Activated T-cell treated with anti-CD3 and anti-CD28 coated beads, Interleukin-2, amount 50 U/mL, for 72 hours (primary cell): ENCODE measurements at regions not wholly inside any gene's neighbourhood (a gene's known extent, or its start where the extent isn't known, plus 50 kb on each side); places are given as distances from the start of the nearest gene placed in this dataset.
"Not testable (repeated sequence)": the region's sequence is repeated elsewhere in the genome, so short reads cannot be mapped to it uniquely, and the experiment has no call there.

ENCODE experiments used
- ATAC-seq, 2 donors: fragments of 150-1000 bp; cut with Tn5 transposase; replicated peaks in 1 of 2; 2 replicates each; pipeline ENCODE4 v1.10.0; 2021; ENCODE audit warnings: moderate library complexity in 2 of 2, mild to moderate bottlenecking in 1 of 2
- DNase-seq, 2 donors: peaks; one replicate each; pipeline ENCODE4 v3.0.0; 2021 to 2022; ENCODE audit warnings: mixed read lengths in 1 of 2
- H3K27ac Mint-ChIP-seq: one replicate; pipeline ENCODE4 v1.8.0; 2022; ENCODE audit warnings: mild to moderate bottlenecking, moderate library complexity, mixed read lengths
- H3K27me3 Mint-ChIP-seq: one replicate; pipeline ENCODE4 v1.8.0; 2022; ENCODE audit warnings: low read depth, mixed read lengths
- H3K36me3 Mint-ChIP-seq, 2 donors: one replicate each; pipeline ENCODE4 v1.8.0; 2022; ENCODE audit warnings: mixed read lengths in 2 of 2, mild to moderate bottlenecking in 1 of 2; ENCODE audit not compliant: insufficient read depth in 2 of 2
- H3K4me1 Mint-ChIP-seq: one replicate; pipeline ENCODE4 v1.8.0; 2022; ENCODE audit warnings: low read depth, mixed read lengths
- H3K4me3 Mint-ChIP-seq, 2 donors: one replicate each; pipeline ENCODE4 v1.8.0; 2022; ENCODE audit warnings: mild to moderate bottlenecking in 2 of 2, mixed read lengths in 2 of 2, moderate library complexity in 2 of 2
- H3K9me3 Mint-ChIP-seq, 2 donors: one replicate each; pipeline ENCODE4 v1.8.0; 2022; ENCODE audit warnings: mixed read lengths in 2 of 2

GRCh38 chr9:89678396-89679015 lies 73.7 kb downstream of the GADD45G start:
- no peak for ATAC-seq
- no peaks in the 10 kb centered on the region for H3K9me3 Mint-ChIP-seq
- no peaks in the 10 kb centered on the region for H3K36me3 Mint-ChIP-seq
- DNase-seq: no peak
- no peaks in the 10 kb centered on the region for H3K4me1 Mint-ChIP-seq
- H3K4me3 Mint-ChIP-seq: no peak overlapping the region
- H3K27me3 Mint-ChIP-seq: no peaks in the 10 kb centered on the region
- H3K27ac Mint-ChIP-seq: no peak overlapping the region

GRCh38 chr9:89679016-89679415 lies 74.2 kb downstream of the GADD45G start:
- no peaks in the 10 kb centered on the region for H3K4me1 Mint-ChIP-seq
- no peaks in the 10 kb centered on the region for H3K27me3 Mint-ChIP-seq
- H3K27ac Mint-ChIP-seq: no peak overlapping the region
- H3K4me3 Mint-ChIP-seq: no peak overlapping the region
- no peaks in the 10 kb centered on the region for H3K9me3 Mint-ChIP-seq
- H3K36me3 Mint-ChIP-seq: no peaks in the 10 kb centered on the region
- DNase-seq (no peak), ATAC-seq (no peak)

- ATAC-seq (no peak), DNase-seq (no peak)
- Mint-ChIP-seq H3K9me3 (no peaks in the 10 kb centered on the region), H3K4me3 (no peak overlapping the region), H3K27me3 (no peaks in the 10 kb centered on the region), H3K36me3 (no peaks in the 10 kb centered on the region), H3K4me1 (no peaks in the 10 kb centered on the region), H3K27ac (no peak overlapping the region)
These were observed 74.8 kb downstream of the GADD45G start for GRCh38 chr9:89679581-89679980.

GRCh38 chr9:89680547-89681467 lies 76.0 kb downstream of the GADD45G start:
- H3K27ac Mint-ChIP-seq: no peak overlapping the region
- DNase-seq (no peak), ATAC-seq (no peak)
- H3K4me1 Mint-ChIP-seq: no peaks in the 10 kb centered on the region
- no peak overlapping the region for H3K4me3 Mint-ChIP-seq
- no peaks in the 10 kb centered on the region for H3K36me3 Mint-ChIP-seq
- H3K27me3 Mint-ChIP-seq: no peaks in the 10 kb centered on the region
- H3K9me3 Mint-ChIP-seq: no peaks in the 10 kb centered on the region

GRCh38 chr9:89681468-89681859 lies 76.7 kb downstream of the GADD45G start:
- H3K27ac Mint-ChIP-seq, H3K4me1 Mint-ChIP-seq, H3K27me3 Mint-ChIP-seq, ATAC-seq, DNase-seq, H3K36me3 Mint-ChIP-seq, H3K4me3 Mint-ChIP-seq, H3K9me3 Mint-ChIP-seq: not testable (repeated sequence)

GRCh38 chr9:89683626-89684025 lies 78.8 kb downstream of the GADD45G start:
- Mint-ChIP-seq H3K27me3 (no peaks in the 10 kb centered on the region), H3K4me1 (no peaks in the 10 kb centered on the region), H3K27ac (no peak overlapping the region), H3K4me3 (no peak overlapping the region), H3K36me3 (no peaks in the 10 kb centered on the region), H3K9me3 (no peaks in the 10 kb centered on the region)
- DNase-seq (no peak), ATAC-seq (no peak)

- Mint-ChIP-seq H3K27me3 (no peaks in the 10 kb centered on the region), H3K27ac (no peak overlapping the region), H3K4me3 (no peak overlapping the region), H3K4me1 (no peaks in the 10 kb centered on the region), H3K36me3 (no peaks in the 10 kb centered on the region), H3K9me3 (no peaks in the 10 kb centered on the region)
- no peak for DNase-seq
- no peak for ATAC-seq
These were observed 79.4 kb downstream of the GADD45G start for GRCh38 chr9:89684218-89684617.

- Mint-ChIP-seq H3K4me1 (no peaks in the 10 kb centered on the region), H3K27me3 (no peaks in the 10 kb centered on the region), H3K9me3 (no peaks in the 10 kb centered on the region), H3K4me3 (no peak overlapping the region), H3K36me3 (no peaks in the 10 kb centered on the region), H3K27ac (no peak overlapping the region)
- ATAC-seq (no peak), DNase-seq (no peak)
These were observed 80.3 kb downstream of the GADD45G start for GRCh38 chr9:89684912-89685636.

GRCh38 chr9:89685698-89686097 lies 80.9 kb downstream of the GADD45G start:
- ATAC-seq (no peak), DNase-seq (no peak)
- Mint-ChIP-seq H3K27ac (no peak overlapping the region), H3K27me3 (no peaks in the 10 kb centered on the region), H3K9me3 (no peaks in the 10 kb centered on the region), H3K4me3 (no peak overlapping the region), H3K4me1 (peaks cover 4% of the 10 kb centered on the region), H3K36me3 (no peaks in the 10 kb centered on the region)

GRCh38 chr9:89686126-89686525 lies 81.3 kb downstream of the GADD45G start:
- no peak overlapping the region for H3K27ac Mint-ChIP-seq
- no peaks in the 10 kb centered on the region for H3K27me3 Mint-ChIP-seq
- H3K9me3 Mint-ChIP-seq: no peaks in the 10 kb centered on the region

GRCh38 chr9:89686621-89687020 lies 81.8 kb downstream of the GADD45G start:
- Mint-ChIP-seq H3K9me3 (no peaks in the 10 kb centered on the region), H3K36me3 (no peaks in the 10 kb centered on the region), H3K4me3 (no peak overlapping the region), H3K4me1 (peaks cover 14% of the 10 kb centered on the region), H3K27ac (no peak overlapping the region), H3K27me3 (no peaks in the 10 kb centered on the region)
- no peak for DNase-seq
- ATAC-seq: no peak

More at GRCh38 chr9:89686126-89686525, 81.3 kb downstream of the GADD45G start:
- Mint-ChIP-seq H3K4me1 (peaks cover 9% of the 10 kb centered on the region), H3K4me3 (no peak overlapping the region), H3K36me3 (no peaks in the 10 kb centered on the region)
- DNase-seq (no peak), ATAC-seq (no peak)

- ATAC-seq: no peak
- Mint-ChIP-seq H3K27ac (no peak overlapping the region), H3K9me3 (no peaks in the 10 kb centered on the region), H3K36me3 (no peaks in the 10 kb centered on the region), H3K4me3 (no peak overlapping the region), H3K4me1 (peaks cover 19% of the 10 kb centered on the region), H3K27me3 (no peaks in the 10 kb centered on the region)
- no peak for DNase-seq
These were observed 82.4 kb downstream of the GADD45G start for GRCh38 chr9:89687188-89687587.

GRCh38 chr9:89687848-89688247 lies 83.0 kb downstream of the GADD45G start:
- Mint-ChIP-seq H3K27me3 (no peaks in the 10 kb centered on the region), H3K27ac (no peak overlapping the region), H3K9me3 (no peaks in the 10 kb centered on the region), H3K4me3 (no peak overlapping the region), H3K4me1 (peaks cover 20% of the 10 kb centered on the region), H3K36me3 (no peaks in the 10 kb centered on the region)
- ATAC-seq (no peak), DNase-seq (no peak)
